ENCODE measurements at regions not wholly inside any gene's neighbourhood (a gene's known extent, or its start where the extent isn't known, plus 50 kb on each side); places are given as distances from the start of the nearest gene placed in this dataset.

GRCh38 chr20:62567246-62568044 is 74.9 kb upstream of the SLCO4A1 start:
- Histone ChIP-seq H3K27ac (ENCODE audit: low read length) (no peak overlapping the region), H3K27me3 (ENCODE audit: insufficient read depth, low read length) (no peaks in the 10 kb centered on the region), H3K4me1 (ENCODE audit: insufficient read depth, low read length) (no peaks in the 10 kb centered on the region), H3K9me3 (ENCODE audit: insufficient read depth, low read depth, low read length) (no peaks in the 10 kb centered on the region), H3K9ac (ENCODE audit: low read depth, low read length) (no peak overlapping the region), H3K4me3 (ENCODE audit: low read length) (no peak overlapping the region), H3K36me3 (ENCODE audit: insufficient read depth, low read depth, low read length) (no peaks in the 10 kb centered on the region)

- H3K27me3 ChIP-seq (ENCODE audit: insufficient read depth, low read length), result peaks cover under 1% of the 10 kb centered on the region; the same call in 1 of the 2 replicates
- H3K36me3 ChIP-seq (ENCODE audit: insufficient read depth, low read depth, low read length), result no peaks in the 10 kb centered on the region
- H3K9ac ChIP-seq (ENCODE audit: low read depth, low read length), result no peak overlapping the region
- H3K9me3 ChIP-seq (ENCODE audit: insufficient read depth, low read depth, low read length), result no peaks in the 10 kb centered on the region
- H3K4me1 ChIP-seq (ENCODE audit: insufficient read depth, low read length), result no peaks in the 10 kb centered on the region
- H3K4me3 ChIP-seq (ENCODE audit: low read length), result no peak overlapping the region
- no peak overlapping the region for H3K27ac ChIP-seq (ENCODE audit: low read length)
Measured at GRCh38 chr20:62568045-62568389, 74.3 kb upstream of the SLCO4A1 start.

- Histone ChIP-seq H3K27ac (ENCODE audit: low read length) (no peak overlapping the region), H3K4me1 (ENCODE audit: insufficient read depth, low read length) (no peaks in the 10 kb centered on the region), H3K9me3 (ENCODE audit: insufficient read depth, low read depth, low read length) (no peaks in the 10 kb centered on the region), H3K27me3 (ENCODE audit: insufficient read depth, low read length) (peaks cover 9% of the 10 kb centered on the region), H3K4me3 (ENCODE audit: low read length) (no peak overlapping the region), H3K9ac (ENCODE audit: low read depth, low read length) (no peak overlapping the region), H3K36me3 (ENCODE audit: insufficient read depth, low read depth, low read length) (no peaks in the 10 kb centered on the region)
Measured at GRCh38 chr20:62569615-62570014, 72.7 kb upstream of the SLCO4A1 start.

- H3K27ac ChIP-seq (ENCODE audit: low read length), result no peak overlapping the region
- H3K27me3 ChIP-seq (ENCODE audit: insufficient read depth, low read length), result peaks cover 9% of the 10 kb centered on the region
- no peaks in the 10 kb centered on the region for H3K4me1 ChIP-seq (ENCODE audit: insufficient read depth, low read length)
- H3K9me3 ChIP-seq (ENCODE audit: insufficient read depth, low read depth, low read length), result no peaks in the 10 kb centered on the region
- no peak overlapping the region for H3K9ac ChIP-seq (ENCODE audit: low read depth, low read length)
- H3K36me3 ChIP-seq (ENCODE audit: insufficient read depth, low read depth, low read length), result no peaks in the 10 kb centered on the region
- H3K4me3 ChIP-seq (ENCODE audit: low read length), result no peak overlapping the region
Measured at GRCh38 chr20:62570403-62570802, 71.9 kb upstream of the SLCO4A1 start.

- no peak overlapping the region for H3K27ac ChIP-seq (ENCODE audit: low read length)
Measured at GRCh38 chr20:62570897-62571668, 71.2 kb upstream of the SLCO4A1 start.

GRCh38 chr20:62571669-62572344 is 70.5 kb upstream of the SLCO4A1 start:
- no peak overlapping the region for H3K27ac ChIP-seq (ENCODE audit: low read length)
- H3K27me3 ChIP-seq (ENCODE audit: insufficient read depth, low read length), result peaks cover 9% of the 10 kb centered on the region

More at GRCh38 chr20:62570897-62571668, 71.2 kb upstream of the SLCO4A1 start:
- no peak overlapping the region for H3K9ac ChIP-seq (ENCODE audit: low read depth, low read length)
- no peaks in the 10 kb centered on the region for H3K9me3 ChIP-seq (ENCODE audit: insufficient read depth, low read depth, low read length)
- H3K4me1 ChIP-seq (ENCODE audit: insufficient read depth, low read length), result no peaks in the 10 kb centered on the region
- H3K36me3 ChIP-seq (ENCODE audit: insufficient read depth, low read depth, low read length), result no peaks in the 10 kb centered on the region
- H3K27me3 ChIP-seq (ENCODE audit: insufficient read depth, low read length), result peaks cover 9% of the 10 kb centered on the region
- no peak overlapping the region for H3K4me3 ChIP-seq (ENCODE audit: low read length)

GRCh38 chr20:62572980-62573379 is 69.3 kb upstream of the SLCO4A1 start:
- H3K9me3 ChIP-seq (ENCODE audit: insufficient read depth, low read depth, low read length), result no peaks in the 10 kb centered on the region
- H3K27me3 ChIP-seq (ENCODE audit: insufficient read depth, low read length), result peaks cover 9% of the 10 kb centered on the region
- no peak overlapping the region for H3K4me3 ChIP-seq (ENCODE audit: low read length)
- no peaks in the 10 kb centered on the region for H3K4me1 ChIP-seq (ENCODE audit: insufficient read depth, low read length)
- H3K27ac ChIP-seq (ENCODE audit: low read length), result no peak overlapping the region
- no peak overlapping the region for H3K9ac ChIP-seq (ENCODE audit: low read depth, low read length)
- H3K36me3 ChIP-seq (ENCODE audit: insufficient read depth, low read depth, low read length), result no peaks in the 10 kb centered on the region

More at GRCh38 chr20:62571669-62572344, 70.5 kb upstream of the SLCO4A1 start:
- H3K36me3 ChIP-seq (ENCODE audit: insufficient read depth, low read depth, low read length), result no peaks in the 10 kb centered on the region
- no peaks in the 10 kb centered on the region for H3K9me3 ChIP-seq (ENCODE audit: insufficient read depth, low read depth, low read length)
- no peak overlapping the region for H3K9ac ChIP-seq (ENCODE audit: low read depth, low read length)
- H3K4me3 ChIP-seq (ENCODE audit: low read length), result no peak overlapping the region
- no peaks in the 10 kb centered on the region for H3K4me1 ChIP-seq (ENCODE audit: insufficient read depth, low read length)

GRCh38 chr20:62573817-62574216 is 68.5 kb upstream of the SLCO4A1 start:
- Histone ChIP-seq H3K9me3 (ENCODE audit: insufficient read depth, low read depth, low read length) (no peaks in the 10 kb centered on the region), H3K4me1 (ENCODE audit: insufficient read depth, low read length) (no peaks in the 10 kb centered on the region), H3K27ac (ENCODE audit: low read length) (no peak overlapping the region), H3K4me3 (ENCODE audit: low read length) (no peak overlapping the region), H3K9ac (ENCODE audit: low read depth, low read length) (no peak overlapping the region), H3K27me3 (ENCODE audit: insufficient read depth, low read length) (peaks cover 9% of the 10 kb centered on the region), H3K36me3 (ENCODE audit: insufficient read depth, low read depth, low read length) (no peaks in the 10 kb centered on the region)

GRCh38 chr20:62574230-62574993 is 67.9 kb upstream of the SLCO4A1 start:
- Histone ChIP-seq H3K4me3 (ENCODE audit: low read length) (no peak overlapping the region), H3K27ac (ENCODE audit: low read length) (no peak overlapping the region), H3K9ac (ENCODE audit: low read depth, low read length) (no peak overlapping the region), H3K9me3 (ENCODE audit: insufficient read depth, low read depth, low read length) (no peaks in the 10 kb centered on the region), H3K4me1 (ENCODE audit: insufficient read depth, low read length) (no peaks in the 10 kb centered on the region), H3K27me3 (ENCODE audit: insufficient read depth, low read length) (peaks cover 15% of the 10 kb centered on the region), H3K36me3 (ENCODE audit: insufficient read depth, low read depth, low read length) (no peaks in the 10 kb centered on the region)

GRCh38 chr20:62575976-62576722 is 66.2 kb upstream of the SLCO4A1 start:
- Histone ChIP-seq H3K27me3 (ENCODE audit: insufficient read depth, low read length) (peaks cover 19% of the 10 kb centered on the region), H3K36me3 (ENCODE audit: insufficient read depth, low read depth, low read length) (no peaks in the 10 kb centered on the region), H3K4me1 (ENCODE audit: insufficient read depth, low read length) (no peaks in the 10 kb centered on the region), H3K4me3 (ENCODE audit: low read length) (no peak overlapping the region), H3K9ac (ENCODE audit: low read depth, low read length) (no peak overlapping the region), H3K27ac (ENCODE audit: low read length) (no peak overlapping the region), H3K9me3 (ENCODE audit: insufficient read depth, low read depth, low read length) (no peaks in the 10 kb centered on the region)
